HG03280 (cell line): ENCODE measurements at regions not wholly inside any gene's neighbourhood (a gene's known extent, or its start where the extent isn't known, plus 50 kb on each side); places are given as distances from the start of the nearest gene placed in this dataset.

Experiments
- ATAC-seq: cut with Tn5 transposase; IDR thresholded peaks from one replicate; pipeline ENCODE4 v1.9.1; 2021; ENCODE audit warnings: mild to moderate bottlenecking, moderate library complexity; ENCODE audit not compliant: unreplicated experiment

- ATAC-seq, result no peak
Measured at GRCh38 chr9:20200581-20200980, 411.7 kb upstream of the SLC24A2 start.

DNA sequence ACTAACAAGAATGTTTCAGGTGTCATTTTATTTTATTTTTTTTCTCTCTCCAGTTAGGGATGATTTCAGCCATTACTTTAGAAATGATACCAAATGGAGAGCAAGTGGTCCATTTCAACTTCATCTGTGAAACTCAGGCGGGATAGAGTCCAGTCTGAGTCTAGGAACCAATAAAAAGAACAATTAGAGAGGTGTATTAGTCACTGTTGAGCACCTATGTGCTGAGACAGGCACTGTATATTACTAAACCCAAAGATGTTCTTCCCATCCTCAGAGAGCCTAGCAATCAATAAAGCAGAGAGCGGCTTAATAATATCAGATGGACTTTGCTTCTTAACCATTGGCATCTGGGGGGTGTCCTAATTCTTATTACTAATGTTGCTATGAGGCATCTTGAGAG, 410.3 kb upstream of the SLC24A2 start:
- ATAC-seq, result no peak

DNA sequence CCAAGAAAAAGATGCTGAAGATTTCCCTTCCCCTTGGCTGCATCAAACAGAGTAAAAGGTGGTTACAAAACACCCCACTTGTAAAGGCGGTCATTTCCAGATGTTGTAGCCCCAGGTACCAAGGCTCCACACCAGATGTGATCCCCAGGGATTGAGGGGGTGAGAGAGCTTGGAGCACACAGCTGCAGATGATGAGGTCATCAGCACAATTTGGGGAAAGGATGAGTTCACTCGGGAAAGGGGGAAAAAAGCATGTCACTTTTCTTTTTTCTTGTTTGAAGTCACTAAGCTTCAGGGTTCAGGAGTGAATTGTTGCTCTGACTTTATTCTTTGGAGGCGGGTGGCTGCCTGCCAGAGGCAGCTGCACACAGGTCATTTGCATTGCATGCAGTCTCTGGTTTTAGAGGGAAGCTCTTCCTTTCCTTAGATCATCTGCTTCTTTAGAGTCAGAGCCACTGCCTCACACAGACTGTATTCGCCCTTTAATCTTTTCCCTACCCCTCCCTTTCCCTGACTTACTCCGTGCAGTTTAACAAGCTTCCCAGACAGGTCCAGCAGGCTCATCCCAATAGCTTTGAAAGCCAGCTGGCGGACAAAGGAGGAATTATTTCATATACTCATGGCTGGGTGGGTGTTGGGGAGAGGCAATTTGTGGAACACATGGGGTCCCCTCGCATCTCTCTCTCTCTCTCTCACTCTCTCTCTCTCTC, 409.3 kb upstream of the SLC24A2 start:
- ATAC-seq, result no peak

DNA sequence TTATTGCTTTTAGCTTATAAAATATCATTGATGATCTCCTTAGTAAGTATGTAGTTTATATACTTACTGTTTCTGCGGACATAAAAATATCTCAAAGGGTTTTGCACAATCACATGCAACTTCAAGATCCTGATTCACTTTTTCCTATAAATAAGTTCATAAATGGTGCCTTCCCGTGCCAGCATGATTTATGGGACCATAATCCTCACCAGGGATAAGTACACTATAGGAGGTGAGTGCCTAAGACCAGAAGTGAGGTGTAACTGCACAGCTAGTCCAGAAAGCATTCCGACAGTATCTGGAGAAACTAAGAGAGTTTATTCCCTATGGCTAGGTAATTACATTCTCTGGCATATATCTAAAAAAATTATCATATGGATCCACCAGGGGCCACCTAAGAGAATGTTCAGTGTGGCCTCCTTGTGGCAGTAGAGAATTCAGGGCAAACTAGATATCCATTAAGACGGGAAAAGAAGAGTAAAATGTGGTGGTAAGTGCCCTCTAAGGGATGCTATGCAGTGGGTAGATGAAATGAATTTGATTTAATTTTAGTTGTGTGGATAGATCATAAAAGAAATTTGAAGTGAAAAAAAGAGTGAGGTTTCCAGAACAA, 402.5 kb upstream of the SLC24A2 start:
- no peak for ATAC-seq

DNA sequence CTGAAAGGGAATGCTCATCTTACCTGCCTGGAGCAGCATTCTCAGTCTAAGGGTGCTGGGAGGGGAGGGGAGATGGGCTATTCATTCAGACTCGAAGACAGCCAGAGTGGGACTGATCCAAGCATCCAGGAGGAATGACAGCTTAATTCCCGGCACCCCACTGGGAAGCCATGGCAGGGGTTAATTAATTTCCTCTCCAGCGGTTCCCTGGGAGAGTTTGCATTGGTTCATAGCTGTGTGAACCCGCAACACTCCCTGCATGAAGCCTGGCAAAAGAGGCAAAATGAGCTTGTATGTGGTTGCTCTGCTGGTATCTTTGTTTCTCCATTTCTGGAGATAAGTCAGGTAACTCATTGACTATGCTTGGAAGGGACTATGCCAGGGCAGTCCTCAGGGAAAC, 401.0 kb upstream of the SLC24A2 start:
- ATAC-seq, result no peak

DNA sequence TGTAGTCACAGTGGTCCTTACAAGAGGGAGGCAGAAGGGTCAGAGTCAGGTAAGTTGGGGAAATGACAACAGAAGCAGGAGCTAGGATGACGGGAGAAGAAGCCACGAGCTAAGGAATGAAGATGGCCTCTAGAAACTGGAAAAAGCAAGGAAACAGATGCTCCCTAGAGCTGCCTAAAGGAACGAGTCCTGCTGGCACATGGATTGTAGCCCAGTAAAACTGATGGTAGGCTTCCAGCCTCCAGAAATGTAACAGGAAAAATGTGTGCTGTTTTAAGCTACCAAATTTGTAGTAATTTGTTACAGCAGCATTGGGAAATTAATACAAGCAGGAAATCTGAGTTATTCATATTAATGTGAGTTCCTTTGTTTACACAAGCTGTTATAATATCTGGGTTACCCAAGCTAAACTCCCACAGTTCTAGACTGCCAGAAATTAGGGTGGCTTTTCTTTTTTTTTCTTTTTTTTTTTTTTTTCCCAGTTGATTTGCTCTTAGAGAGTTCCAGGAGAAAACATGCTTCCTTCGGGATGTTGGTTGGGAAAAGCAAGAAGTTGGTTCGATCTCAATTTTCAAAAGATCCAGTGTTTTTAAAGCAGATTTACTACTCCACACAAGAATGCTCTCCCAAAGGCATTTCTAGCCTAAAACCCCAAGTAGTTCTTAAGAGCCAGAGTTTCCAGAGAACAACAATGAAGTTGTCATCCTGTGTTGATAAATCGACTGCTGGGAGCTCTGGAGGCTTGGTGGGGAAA, 400.0 kb upstream of the SLC24A2 start:
- ATAC-seq, result no peak

- ATAC-seq, result no peak
Measured at GRCh38 chr9:20187318-20187717, 398.5 kb upstream of the SLC24A2 start.

- no peak for ATAC-seq
Measured at GRCh38 chr9:20186823-20187222, 398.0 kb upstream of the SLC24A2 start.

- no peak for ATAC-seq
Measured at GRCh38 chr9:20186231-20186630, 397.4 kb upstream of the SLC24A2 start.

GRCh38 chr9:20184541-20184940, 395.7 kb upstream of the SLC24A2 start:
- no peak for ATAC-seq

DNA sequence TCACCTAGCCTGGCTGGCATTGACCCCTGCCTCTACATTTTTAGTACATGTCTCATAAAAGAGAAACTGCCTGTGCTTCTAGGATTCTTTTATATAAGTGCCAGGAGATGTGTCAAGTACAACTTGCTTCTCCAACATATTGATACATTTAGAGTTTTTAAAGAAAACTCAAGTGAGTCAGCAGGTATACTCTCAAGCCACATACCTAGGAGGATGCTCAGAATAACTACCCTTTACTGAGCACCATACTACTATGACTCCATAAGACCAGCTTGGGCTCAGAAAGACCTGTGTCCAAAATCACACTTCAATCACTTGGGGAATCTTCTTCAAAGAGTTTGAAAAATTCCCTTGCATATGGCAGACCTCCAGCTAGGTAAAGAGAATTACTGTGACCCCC, 389.8 kb upstream of the SLC24A2 start:
- no peak for ATAC-seq

GRCh38 chr9:20178197-20178596, 389.4 kb upstream of the SLC24A2 start:
- ATAC-seq, result no peak

DNA sequence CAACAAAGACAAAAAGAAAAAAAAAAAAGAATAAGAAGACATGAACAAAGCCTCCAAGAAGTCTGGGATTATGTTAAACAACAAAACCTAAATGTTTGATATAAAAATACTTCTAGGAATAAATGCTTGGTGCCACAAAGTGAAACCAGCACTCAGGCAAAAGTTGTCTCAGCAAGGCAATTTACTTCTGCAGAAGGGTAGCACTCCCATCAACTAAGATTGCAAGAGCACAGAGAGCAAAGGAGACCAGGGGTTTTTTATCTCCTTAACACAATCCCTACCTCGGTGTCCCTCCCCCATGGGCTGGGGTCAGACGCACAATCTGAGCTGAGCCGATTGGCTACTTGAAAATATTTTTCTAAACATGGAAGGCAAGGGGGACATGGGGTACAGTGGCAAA, 381.3 kb upstream of the SLC24A2 start:
- ATAC-seq, result no peak

DNA sequence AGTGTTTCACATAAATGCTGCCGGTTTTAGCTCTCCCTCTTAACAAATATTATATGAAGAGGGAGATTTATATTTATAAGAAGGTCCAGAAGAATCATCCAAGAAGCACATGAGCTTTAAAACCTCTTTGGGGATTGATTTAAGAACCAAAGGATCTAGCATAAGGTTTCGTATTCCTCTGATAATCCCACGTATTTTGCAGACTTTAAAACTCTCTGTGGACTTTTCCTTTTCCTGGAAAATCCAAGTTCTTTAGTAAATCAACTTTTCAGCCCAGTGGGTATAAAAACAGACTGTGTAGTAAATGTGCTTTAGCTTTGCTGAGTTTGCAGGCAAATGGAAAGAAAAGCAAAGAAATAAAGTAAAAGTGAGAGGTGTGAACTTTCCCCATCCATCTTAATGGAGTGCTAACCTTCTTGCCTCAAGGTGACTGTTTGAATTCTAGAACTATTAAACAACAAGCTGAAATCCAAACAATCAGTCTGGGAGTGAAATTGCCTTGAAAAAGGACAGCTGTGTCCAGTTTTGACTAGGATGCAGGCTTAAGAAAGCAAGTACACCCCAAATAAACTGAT, 363.4 kb upstream of the SLC24A2 start:
- ATAC-seq, result no peak

DNA sequence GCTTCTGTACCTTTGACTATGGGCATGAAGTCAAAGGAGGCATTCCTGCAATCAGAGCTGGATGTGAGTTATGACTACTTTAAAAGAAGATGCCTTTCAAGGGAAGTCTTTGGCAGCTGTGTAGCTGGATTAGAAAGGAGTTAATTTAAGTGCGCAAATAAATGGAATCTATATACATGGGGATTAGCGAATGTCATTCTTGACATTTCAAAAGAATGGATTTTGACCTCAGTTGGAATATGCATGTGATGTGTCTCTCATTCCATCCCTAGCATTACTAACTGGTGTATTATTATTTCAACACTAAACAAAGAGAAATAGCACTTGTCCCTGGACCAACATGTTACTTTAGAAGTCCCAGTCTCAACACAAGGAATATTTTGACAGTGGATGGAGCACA, 359.6 kb upstream of the SLC24A2 start:
- ATAC-seq, result no peak

DNA sequence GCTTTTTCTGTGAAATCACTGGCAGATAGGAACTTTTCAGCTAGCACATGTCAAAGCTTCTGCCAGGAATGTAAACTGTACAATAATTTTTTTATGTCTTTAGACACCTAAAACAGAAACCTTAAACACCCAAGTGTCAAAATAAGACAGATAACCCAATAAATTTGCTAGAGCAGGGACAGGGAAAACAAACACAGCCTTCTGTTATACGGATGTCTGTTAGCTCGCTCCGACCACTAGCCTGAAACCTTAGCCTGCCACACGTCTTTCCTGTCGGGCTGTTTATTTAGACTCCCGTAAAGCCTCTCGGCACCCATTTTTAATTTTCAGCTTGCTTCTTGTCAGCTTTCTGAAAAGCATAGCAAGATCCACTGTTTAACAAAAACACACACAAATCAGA, 355.4 kb upstream of the SLC24A2 start:
- no peak for ATAC-seq

GRCh38 chr9:20139763-20140290, 351.0 kb upstream of the SLC24A2 start:
- ATAC-seq, result no peak

DNA sequence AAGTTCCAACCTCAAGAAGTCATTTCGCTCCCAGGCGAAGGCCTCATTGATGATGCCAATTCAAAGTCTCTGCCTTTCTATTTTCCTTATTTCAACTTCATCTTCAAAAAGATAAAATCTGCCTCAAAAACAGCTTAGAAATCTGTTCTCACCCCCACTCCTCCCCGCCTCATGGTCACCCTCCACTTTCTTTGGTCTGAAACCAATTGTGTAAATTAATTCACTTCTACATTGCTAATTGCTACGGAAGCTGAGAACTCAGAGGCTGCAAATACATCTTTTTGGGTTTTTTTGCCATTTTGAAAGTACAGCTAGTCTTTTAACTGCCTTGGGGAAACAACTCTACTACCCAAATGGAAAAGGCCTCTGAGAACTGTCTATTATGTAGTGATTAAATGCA, 350.0 kb upstream of the SLC24A2 start:
- no peak for ATAC-seq

GRCh38 chr9:20138116-20138515, 349.3 kb upstream of the SLC24A2 start:
- ATAC-seq, result no peak

DNA sequence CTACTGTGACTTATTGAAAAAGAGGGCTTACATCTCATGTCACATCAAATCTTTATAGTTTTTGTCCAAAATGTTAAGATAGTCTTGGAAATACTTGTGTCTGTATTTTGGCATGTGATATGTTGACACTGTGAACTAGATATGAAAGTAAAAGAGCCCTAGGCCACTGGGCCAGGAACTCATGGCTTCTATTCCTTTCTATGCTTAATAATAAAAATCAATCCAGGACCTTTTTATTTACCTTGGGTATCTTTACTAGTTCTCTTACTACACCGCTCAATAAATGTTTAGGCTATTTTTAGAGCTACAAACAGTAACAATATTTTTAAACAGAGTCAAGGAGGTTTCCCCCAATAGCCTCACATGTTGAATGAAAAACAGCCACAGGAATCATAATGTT, 348.6 kb upstream of the SLC24A2 start:
- ATAC-seq, result no peak

DNA sequence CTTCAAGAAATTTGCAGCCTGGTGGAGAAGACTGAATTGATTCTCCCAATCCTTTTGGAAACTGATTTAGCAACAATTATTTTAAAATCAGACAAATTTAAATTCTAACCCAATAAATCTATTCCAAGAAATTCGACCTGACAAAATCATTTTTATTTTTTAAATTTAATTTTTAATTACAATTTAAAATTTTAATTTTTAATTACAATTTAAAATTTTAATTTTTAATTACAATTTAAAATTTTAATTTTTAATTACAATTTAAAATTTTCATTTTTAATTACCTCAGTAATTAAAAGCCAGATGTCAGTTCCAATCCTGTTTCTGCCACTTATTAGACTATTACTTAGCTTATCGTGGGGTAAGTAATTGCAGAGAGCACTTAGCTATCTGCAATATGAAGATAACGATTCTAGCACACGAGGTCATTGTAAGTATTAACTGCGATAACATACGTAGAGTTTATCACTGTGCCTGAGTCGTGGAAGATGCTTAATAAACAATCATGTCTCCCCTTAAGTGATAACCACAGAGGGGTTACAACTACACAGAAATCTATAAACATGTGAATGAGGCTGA, 346.4 kb upstream of the SLC24A2 start:
- no peak for ATAC-seq
